ENCODE measurements at regions not wholly inside any gene's neighbourhood (a gene's known extent, or its start where the extent isn't known, plus 50 kb on each side); places are given as distances from the start of the nearest gene placed in this dataset.

DNA sequence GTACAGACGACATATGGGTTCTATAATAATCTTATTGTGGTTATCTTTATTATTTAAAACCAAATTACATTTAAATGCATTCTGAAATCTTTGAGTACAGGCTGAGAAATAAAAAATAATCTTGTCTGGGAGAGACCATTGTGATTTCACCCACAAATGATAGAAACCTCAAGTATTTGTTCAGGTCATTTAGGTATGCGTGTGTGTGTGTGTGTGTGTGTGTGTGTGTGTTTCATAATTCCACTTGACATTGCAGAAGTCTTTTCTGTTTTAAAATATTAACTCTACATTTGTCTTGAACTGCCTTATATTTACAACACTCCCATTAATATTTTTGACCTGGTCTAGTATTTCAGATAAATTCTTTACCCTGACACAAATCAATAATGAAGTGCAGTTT, 126.9 kb downstream of the SPRY2 start:
- DNase-seq, result no peak
- no peak overlapping the region for H3K4me3 ChIP-seq
- no peaks in the 10 kb centered on the region for H3K9me3 ChIP-seq
- no peaks in the 10 kb centered on the region for H3K36me3 ChIP-seq
- no peak for ATAC-seq
- intact Hi-C loops (cut with DNase I), result no loop called here
- 76 to 93% (median 87%) methylated on average over 2 of the region's 2 CpGs for WGBS, 4 donors
- H3K4me1 ChIP-seq, result no peaks in the 10 kb centered on the region
- no peaks in the 10 kb centered on the region for H3K27me3 ChIP-seq
- TF ChIP-seq, protein P1, sequence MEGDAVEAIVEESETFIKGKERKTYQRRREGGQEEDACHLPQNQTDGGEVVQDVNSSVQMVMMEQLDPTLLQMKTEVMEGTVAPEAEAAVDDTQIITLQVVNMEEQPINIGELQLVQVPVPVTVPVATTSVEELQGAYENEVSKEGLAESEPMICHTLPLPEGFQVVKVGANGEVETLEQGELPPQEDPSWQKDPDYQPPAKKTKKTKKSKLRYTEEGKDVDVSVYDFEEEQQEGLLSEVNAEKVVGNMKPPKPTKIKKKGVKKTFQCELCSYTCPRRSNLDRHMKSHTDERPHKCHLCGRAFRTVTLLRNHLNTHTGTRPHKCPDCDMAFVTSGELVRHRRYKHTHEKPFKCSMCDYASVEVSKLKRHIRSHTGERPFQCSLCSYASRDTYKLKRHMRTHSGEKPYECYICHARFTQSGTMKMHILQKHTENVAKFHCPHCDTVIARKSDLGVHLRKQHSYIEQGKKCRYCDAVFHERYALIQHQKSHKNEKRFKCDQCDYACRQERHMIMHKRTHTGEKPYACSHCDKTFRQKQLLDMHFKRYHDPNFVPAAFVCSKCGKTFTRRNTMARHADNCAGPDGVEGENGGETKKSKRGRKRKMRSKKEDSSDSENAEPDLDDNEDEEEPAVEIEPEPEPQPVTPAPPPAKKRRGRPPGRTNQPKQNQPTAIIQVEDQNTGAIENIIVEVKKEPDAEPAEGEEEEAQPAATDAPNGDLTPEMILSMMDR (IDR thresholded peaks at IDR 0.05), result no peak
- TF ChIP-seq POLR2A (IDR thresholded peaks at IDR 0.05), result no peak
- H3K27ac ChIP-seq, result no peak overlapping the region

- Histone ChIP-seq H3K9me3 (no peaks in the 10 kb centered on the region), H3K4me1 (no peaks in the 10 kb centered on the region), H3K27me3 (no peaks in the 10 kb centered on the region), H3K27ac (no peak overlapping the region), H3K4me3 (no peak overlapping the region), H3K36me3 (no peaks in the 10 kb centered on the region)
- DNase-seq, result no peak
- intact Hi-C loops (cut with DNase I), result no loop called here
- ATAC-seq, result no peak
- 86 to 96% (median 91%) methylated on average over 2 of the region's 2 CpGs for WGBS, 4 donors
- TF ChIP-seq, protein P1 (IDR thresholded peaks at IDR 0.05), result no peak
- no peak for TF ChIP-seq POLR2A (IDR thresholded peaks at IDR 0.05)
These were observed 127.7 kb downstream of the SPRY2 start for GRCh38 chr13:80213201-80213600.

GRCh38 chr13:80211566-80211965, 129.4 kb downstream of the SPRY2 start:
- WGBS, 4 donors, result 85 to 95% (median 94%) methylated on average over 2 of the region's 2 CpGs
- TF ChIP-seq, protein P1 (IDR thresholded peaks at IDR 0.05), result no peak
- no peak for TF ChIP-seq POLR2A (IDR thresholded peaks at IDR 0.05)
- ATAC-seq (no peak), DNase-seq (no peak)
- H3K4me3 ChIP-seq, result no peak overlapping the region
- H3K27me3 ChIP-seq, result no peaks in the 10 kb centered on the region
- H3K36me3 ChIP-seq, result no peaks in the 10 kb centered on the region
- no peaks in the 10 kb centered on the region for H3K9me3 ChIP-seq
- intact Hi-C loops (cut with DNase I), result no loop called here
- H3K27ac ChIP-seq, result no peak overlapping the region
- H3K4me1 ChIP-seq, result no peaks in the 10 kb centered on the region

GRCh38 chr13:80204642-80205041, 136.3 kb downstream of the SPRY2 start:
- Histone ChIP-seq H3K27ac (no peak overlapping the region), H3K4me3 (no peak overlapping the region), H3K4me1 (no peaks in the 10 kb centered on the region), H3K36me3 (no peaks in the 10 kb centered on the region), H3K27me3 (no peaks in the 10 kb centered on the region), H3K9me3 (no peaks in the 10 kb centered on the region)
- intact Hi-C loops (cut with DNase I), result no loop called here
- 93% methylated on average over 2 of the region's 2 CpGs for WGBS, 4 donors
- TF ChIP-seq POLR2A (IDR thresholded peaks at IDR 0.05), result no peak
- TF ChIP-seq, protein P1 (IDR thresholded peaks at IDR 0.05), result no peak
- no peak for ATAC-seq
- DNase-seq, result no peak

Measured in heart left ventricle (tissue), 16 donors.